GM23338 (cell line): ENCODE measurements at regions not wholly inside any gene's neighbourhood (a gene's known extent, or its start where the extent isn't known, plus 50 kb on each side); places are given as distances from the start of the nearest gene placed in this dataset.

Source experiments
- ATAC-seq: fragments of 200-7000 bp; cut with Tn5 transposase; 3 replicates; pipeline ENCODE4 v1.9.1; 2020
- DNase-seq: peaks from one replicate; pipeline ENCODE4 v3.0.0-alpha.2; 2015; ENCODE audit warnings: low spot score
- H2AFZ ChIP-seq: fragments of 200-600 bp; sonication (generic); 2 replicates; pipeline ENCODE4 v1.8.0; 2016; ENCODE audit warnings: antibody characterized with exemption, mild to moderate bottlenecking, moderate library complexity
- H3F3A ChIP-seq: fragments of 200-600 bp; sonication (generic); replicated peaks from 2 replicates; pipeline ENCODE4 v1.8.0; 2017; ENCODE audit warnings: antibody characterized with exemption, mixed run types, low read depth
- H3K27ac ChIP-seq: fragments of 200-600 bp; sonication (generic); 2 replicates; pipeline ENCODE4 v1.6.1; 2016; ENCODE audit warnings: low read depth
- H3K27me3 ChIP-seq: fragments of 200-600 bp; sonication (generic); 2 replicates; pipeline ENCODE4 v1.8.0; 2016; ENCODE audit warnings: mild to moderate bottlenecking, mixed run types, moderate library complexity; ENCODE audit not compliant: insufficient read depth
- H3K36me3 ChIP-seq: fragments of 200-600 bp; sonication (generic); 2 replicates; pipeline ENCODE4 v1.8.0; 2016; ENCODE audit warnings: mild to moderate bottlenecking; ENCODE audit not compliant: insufficient read depth
- H3K4me1 ChIP-seq: fragments of 200-600 bp; sonication (generic); 2 replicates; pipeline ENCODE4 v1.8.0; 2016; ENCODE audit warnings: mild to moderate bottlenecking, moderate library complexity; ENCODE audit not compliant: insufficient read depth
- H3K4me2 ChIP-seq: fragments of 200-600 bp; sonication (generic); 2 replicates; pipeline ENCODE4 v1.7.1; 2017; ENCODE audit warnings: mixed run types
- H3K4me3 ChIP-seq: fragments of 200-600 bp; sonication (generic); 2 replicates; pipeline ENCODE4 v1.6.1; 2016; ENCODE audit warnings: mixed run types
- H3K79me2 ChIP-seq: fragments of 200-600 bp; sonication (generic); replicated peaks from 2 replicates; pipeline ENCODE4 v1.8.0; 2017; ENCODE audit warnings: mild to moderate bottlenecking; ENCODE audit not compliant: insufficient read depth
- H3K9me2 ChIP-seq: fragments of 200-600 bp; sonication (generic); 2 replicates; pipeline ENCODE4 v1.8.0; 2017; ENCODE audit not compliant: insufficient read depth
- H4K20me1 ChIP-seq: fragments of 200-600 bp; sonication (generic); replicated peaks from 2 replicates; pipeline ENCODE4 v1.8.0; 2017; ENCODE audit warnings: mild to moderate bottlenecking; ENCODE audit not compliant: insufficient read depth
- H3K27ac Mint-ChIP-seq: 2 replicates; pipeline ENCODE4 v1.8.0; 2020; ENCODE audit warnings: inconsistent platforms, mild to moderate bottlenecking, moderate library complexity, mixed read lengths
- H3K27me3 Mint-ChIP-seq: 3 replicates; pipeline ENCODE4 v1.8.0; 2022; ENCODE audit warnings: low read depth, mild to moderate bottlenecking, moderate library complexity, mixed read lengths, inconsistent platforms; ENCODE audit not compliant: insufficient read depth, poor library complexity
- H3K36me3 Mint-ChIP-seq: 3 replicates; pipeline ENCODE4 v1.8.0; 2021; ENCODE audit warnings: low read depth, mild to moderate bottlenecking, inconsistent platforms, moderate library complexity, mixed read lengths
- H3K4me1 Mint-ChIP-seq: 3 replicates; pipeline ENCODE4 v1.8.0; 2020; ENCODE audit warnings: mild to moderate bottlenecking, inconsistent platforms, mixed read lengths
- H3K4me3 Mint-ChIP-seq: 3 replicates; pipeline ENCODE4 v1.8.0; 2021; ENCODE audit warnings: moderate library complexity, mild to moderate bottlenecking, inconsistent platforms, mixed read lengths
- H3K9me3 Mint-ChIP-seq: 3 replicates; pipeline ENCODE4 v1.8.0; 2020; ENCODE audit warnings: moderate library complexity, mild to moderate bottlenecking, inconsistent platforms, mixed read lengths
- CREB1 ChIP-seq: fragments of 250-450 bp; sonication (Bioruptor Pico); IDR thresholded peaks from 2 replicates; pipeline ENCODE4 v1.5.0; 2020; ENCODE audit warnings: low read depth, mild to moderate bottlenecking, moderate library complexity
- EZH2phosphoT487 ChIP-seq: fragments of 200-600 bp; sonication (generic); IDR thresholded peaks from one replicate; pipeline ENCODE4 v1.8.1; 2018; ENCODE audit warnings: antibody characterized with exemption; ENCODE audit not compliant: unreplicated experiment
- STAT1 ChIP-seq: IDR thresholded peaks from one replicate; pipeline ENCODE4 v1.6.1; 2016; ENCODE audit warnings: antibody characterized with exemption; ENCODE audit not compliant: unreplicated experiment
- ZNF331 ChIP-seq: fragments of 250-450 bp; sonication (Bioruptor Pico); IDR thresholded peaks from 2 replicates; pipeline ENCODE4 v1.5.0; 2020; ENCODE audit warnings: low read depth, mild to moderate bottlenecking, moderate library complexity
- TF ChIP-seq, protein P1 (sequence below): IDR thresholded peaks from 2 replicates; pipeline ENCODE4 v1.6.1; 2016; ENCODE audit warnings: antibody characterized with exemption
- TF ChIP-seq, protein P2 (sequence below), 2 experiments: fragments of 200-600 bp in 1 of 2; sonication (generic) in 1 of 2; conservative IDR thresholded peaks; 2 replicates each; pipeline versions ENCODE4 v1.5.1 to v1.6.1; 2016 to 2017; ENCODE audit warnings: antibody characterized with exemption in 2 of 2, low read depth in 2 of 2, mild to moderate bottlenecking in 2 of 2, moderate library complexity in 1 of 2
- TF ChIP-seq, protein P3 (sequence below): fragments of 250-450 bp; sonication (Bioruptor Pico); IDR thresholded peaks from 2 replicates; pipeline ENCODE4 v1.5.0; 2020; ENCODE audit warnings: mild to moderate bottlenecking, moderate library complexity

DNA sequence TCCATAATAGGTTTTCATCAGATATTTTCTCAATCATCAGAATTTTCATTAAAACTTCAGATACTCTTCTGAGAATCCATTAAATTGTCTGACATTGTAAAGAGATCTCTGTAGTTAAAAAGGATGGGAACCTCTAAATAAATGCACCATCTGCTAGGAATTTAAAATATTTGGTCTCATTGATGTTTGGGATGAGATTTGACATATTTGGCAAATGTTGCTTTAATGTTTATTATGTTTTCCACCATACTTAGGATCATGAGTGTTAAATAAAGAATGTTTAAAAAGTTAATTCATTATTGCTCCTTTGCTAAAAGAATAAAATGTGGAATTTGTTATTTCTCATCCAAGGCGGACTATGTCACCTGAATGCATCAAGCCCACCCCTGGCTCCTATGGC is 85.5 kb upstream of the VANGL1 start (continued):
- TF ChIP-seq ZNF331: no peak

DNA sequence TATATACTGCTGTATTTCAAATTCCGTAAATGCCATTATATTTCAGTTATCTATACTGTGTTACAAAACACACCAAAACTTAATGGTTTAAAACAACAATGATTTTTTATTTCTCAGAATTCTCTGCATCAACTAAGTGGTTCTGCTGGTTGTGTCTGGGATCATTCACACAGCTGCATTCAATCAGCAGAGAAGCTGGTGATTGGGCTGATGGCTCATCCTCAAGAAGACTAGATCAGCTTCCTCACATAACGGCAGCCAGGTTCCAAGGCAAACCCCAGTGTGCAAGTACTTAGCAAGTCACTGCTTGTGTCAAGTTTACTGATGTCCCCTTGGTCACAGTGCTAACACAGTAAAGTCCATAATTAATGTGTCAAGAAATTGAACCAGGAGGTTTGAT is 86.3 kb upstream of the VANGL1 start:
- Histone ChIP-seq H3K27ac (no peak overlapping the region), H3K79me2 (no peaks in the 10 kb centered on the region), H2AFZ (no peak overlapping the region), H3K4me2 (no peak overlapping the region), H3F3A (no peaks in the 10 kb centered on the region), H3K4me3 (no peak overlapping the region), H3K4me1 (no peaks in the 10 kb centered on the region), H3K27me3 (no peaks in the 10 kb centered on the region), H3K36me3 (no peaks in the 10 kb centered on the region), H3K9me2 (0 out of 2 replicates have a peak, but pooled peaks cover 3% of the 10 kb centered on the region), H4K20me1 (no peaks in the 10 kb centered on the region)
- H3K4me3 Mint-ChIP-seq: no peak overlapping the region
- H3K9me3 Mint-ChIP-seq: no peaks in the 10 kb centered on the region
- no peaks in the 10 kb centered on the region for H3K36me3 Mint-ChIP-seq
- TF ChIP-seq, protein P1, sequence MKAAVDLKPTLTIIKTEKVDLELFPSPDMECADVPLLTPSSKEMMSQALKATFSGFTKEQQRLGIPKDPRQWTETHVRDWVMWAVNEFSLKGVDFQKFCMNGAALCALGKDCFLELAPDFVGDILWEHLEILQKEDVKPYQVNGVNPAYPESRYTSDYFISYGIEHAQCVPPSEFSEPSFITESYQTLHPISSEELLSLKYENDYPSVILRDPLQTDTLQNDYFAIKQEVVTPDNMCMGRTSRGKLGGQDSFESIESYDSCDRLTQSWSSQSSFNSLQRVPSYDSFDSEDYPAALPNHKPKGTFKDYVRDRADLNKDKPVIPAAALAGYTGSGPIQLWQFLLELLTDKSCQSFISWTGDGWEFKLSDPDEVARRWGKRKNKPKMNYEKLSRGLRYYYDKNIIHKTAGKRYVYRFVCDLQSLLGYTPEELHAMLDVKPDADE: no peak
- no peak for TF ChIP-seq EZH2phosphoT487
- no peak overlapping the region for H3K27ac Mint-ChIP-seq
- DNase-seq: no peak
- H3K4me1 Mint-ChIP-seq: peaks cover 6% of the 10 kb centered on the region
- H3K27me3 Mint-ChIP-seq: peaks cover 2% of the 10 kb centered on the region
- ATAC-seq: no peak

DNA sequence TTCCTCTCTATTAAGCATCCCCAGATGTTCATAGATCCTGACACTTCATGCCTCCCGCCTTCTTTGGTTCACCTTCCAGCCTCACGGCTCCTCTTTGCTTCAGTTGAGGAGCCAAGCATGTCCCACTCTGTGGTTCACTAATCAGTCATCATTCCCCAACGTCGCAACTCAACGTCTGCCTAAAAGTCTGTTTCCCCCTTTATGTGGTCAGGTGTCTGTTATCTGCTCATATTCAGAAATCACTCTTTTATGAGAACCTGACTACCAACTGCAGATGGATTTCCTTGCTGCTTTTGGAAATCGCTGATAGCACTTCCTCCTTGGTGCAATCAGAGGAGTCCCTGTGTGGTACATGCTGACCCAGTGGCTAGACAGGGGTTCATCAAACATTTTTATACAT is 94.1 kb upstream of the VANGL1 start:
- no peaks in the 10 kb centered on the region for H3K79me2 ChIP-seq
- Mint-ChIP-seq H3K9me3 (no peaks in the 10 kb centered on the region), H3K36me3 (no peaks in the 10 kb centered on the region), H3K4me1 (peaks cover 17% of the 10 kb centered on the region), H3K27me3 (peaks cover 7% of the 10 kb centered on the region), H3K27ac (no peak overlapping the region), H3K4me3 (no peak overlapping the region)
- no peak overlapping the region for H3K4me2 ChIP-seq
- no peak for TF ChIP-seq STAT1
- no peaks in the 10 kb centered on the region for H3K9me2 ChIP-seq
- ATAC-seq (no peak), DNase-seq (no peak)
- H3F3A ChIP-seq: no peaks in the 10 kb centered on the region
- no peaks in the 10 kb centered on the region for H3K36me3 ChIP-seq
- no peak overlapping the region for H3K4me3 ChIP-seq
- no peaks in the 10 kb centered on the region for H3K27me3 ChIP-seq
- no peak overlapping the region for H3K27ac ChIP-seq
- H4K20me1 ChIP-seq: no peaks in the 10 kb centered on the region
- H2AFZ ChIP-seq: no peak overlapping the region
- 0 out of 2 replicates have a peak, but pooled peaks cover 7% of the 10 kb centered on the region for H3K4me1 ChIP-seq

DNA sequence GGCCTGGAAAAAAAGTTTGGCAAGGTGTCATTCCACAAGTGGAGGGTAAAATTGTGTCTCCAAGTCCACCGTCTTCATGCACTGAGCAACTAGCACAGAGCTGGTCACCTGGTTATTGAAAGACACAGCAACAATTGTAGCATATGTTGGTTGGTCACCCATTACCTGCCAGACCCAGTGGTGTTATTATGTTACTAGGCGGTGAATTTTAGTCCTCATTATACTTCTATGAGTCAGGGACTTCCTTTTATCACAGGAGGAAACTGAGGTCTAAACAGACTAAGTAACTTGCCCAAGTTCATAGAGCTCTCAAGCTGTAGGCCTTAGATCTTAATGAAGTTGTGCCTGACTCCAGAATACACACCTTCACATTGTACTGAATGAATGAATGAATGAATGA is 94.9 kb upstream of the VANGL1 start:
- H3K27me3 Mint-ChIP-seq: peaks cover 5% of the 10 kb centered on the region
- no peaks in the 10 kb centered on the region for H4K20me1 ChIP-seq
- no peak overlapping the region for H3K4me3 ChIP-seq
- no peak for ATAC-seq
- H3K36me3 ChIP-seq: no peaks in the 10 kb centered on the region
- H3K27me3 ChIP-seq: no peaks in the 10 kb centered on the region
- H3K4me3 Mint-ChIP-seq: no peak overlapping the region
- H3K4me2 ChIP-seq: no peak overlapping the region
- H3K27ac Mint-ChIP-seq: no peak overlapping the region
- no peaks in the 10 kb centered on the region for H3K79me2 ChIP-seq
- H3K9me2 ChIP-seq: no peaks in the 10 kb centered on the region
- peaks cover 17% of the 10 kb centered on the region for H3K4me1 Mint-ChIP-seq
- no peak overlapping the region for H2AFZ ChIP-seq
- H3K27ac ChIP-seq: 0 out of 2 replicates have a peak overlapping the region, but pooled peaks have one; percentile 67
- no peaks in the 10 kb centered on the region for H3F3A ChIP-seq
- no peaks in the 10 kb centered on the region for H3K36me3 Mint-ChIP-seq
- no peaks in the 10 kb centered on the region for H3K9me3 Mint-ChIP-seq
- no peak for DNase-seq
- 0 out of 2 replicates have a peak, but pooled peaks cover 7% of the 10 kb centered on the region for H3K4me1 ChIP-seq
- TF ChIP-seq CREB1 (CRISPR knock-in tag): no peak
- TF ChIP-seq, protein P2, sequence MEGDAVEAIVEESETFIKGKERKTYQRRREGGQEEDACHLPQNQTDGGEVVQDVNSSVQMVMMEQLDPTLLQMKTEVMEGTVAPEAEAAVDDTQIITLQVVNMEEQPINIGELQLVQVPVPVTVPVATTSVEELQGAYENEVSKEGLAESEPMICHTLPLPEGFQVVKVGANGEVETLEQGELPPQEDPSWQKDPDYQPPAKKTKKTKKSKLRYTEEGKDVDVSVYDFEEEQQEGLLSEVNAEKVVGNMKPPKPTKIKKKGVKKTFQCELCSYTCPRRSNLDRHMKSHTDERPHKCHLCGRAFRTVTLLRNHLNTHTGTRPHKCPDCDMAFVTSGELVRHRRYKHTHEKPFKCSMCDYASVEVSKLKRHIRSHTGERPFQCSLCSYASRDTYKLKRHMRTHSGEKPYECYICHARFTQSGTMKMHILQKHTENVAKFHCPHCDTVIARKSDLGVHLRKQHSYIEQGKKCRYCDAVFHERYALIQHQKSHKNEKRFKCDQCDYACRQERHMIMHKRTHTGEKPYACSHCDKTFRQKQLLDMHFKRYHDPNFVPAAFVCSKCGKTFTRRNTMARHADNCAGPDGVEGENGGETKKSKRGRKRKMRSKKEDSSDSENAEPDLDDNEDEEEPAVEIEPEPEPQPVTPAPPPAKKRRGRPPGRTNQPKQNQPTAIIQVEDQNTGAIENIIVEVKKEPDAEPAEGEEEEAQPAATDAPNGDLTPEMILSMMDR (conservative IDR thresholded peaks at IDR 0.05; ENCODE audit: low read depth in 2 of 2): no peak
- TF ChIP-seq, protein P3, sequence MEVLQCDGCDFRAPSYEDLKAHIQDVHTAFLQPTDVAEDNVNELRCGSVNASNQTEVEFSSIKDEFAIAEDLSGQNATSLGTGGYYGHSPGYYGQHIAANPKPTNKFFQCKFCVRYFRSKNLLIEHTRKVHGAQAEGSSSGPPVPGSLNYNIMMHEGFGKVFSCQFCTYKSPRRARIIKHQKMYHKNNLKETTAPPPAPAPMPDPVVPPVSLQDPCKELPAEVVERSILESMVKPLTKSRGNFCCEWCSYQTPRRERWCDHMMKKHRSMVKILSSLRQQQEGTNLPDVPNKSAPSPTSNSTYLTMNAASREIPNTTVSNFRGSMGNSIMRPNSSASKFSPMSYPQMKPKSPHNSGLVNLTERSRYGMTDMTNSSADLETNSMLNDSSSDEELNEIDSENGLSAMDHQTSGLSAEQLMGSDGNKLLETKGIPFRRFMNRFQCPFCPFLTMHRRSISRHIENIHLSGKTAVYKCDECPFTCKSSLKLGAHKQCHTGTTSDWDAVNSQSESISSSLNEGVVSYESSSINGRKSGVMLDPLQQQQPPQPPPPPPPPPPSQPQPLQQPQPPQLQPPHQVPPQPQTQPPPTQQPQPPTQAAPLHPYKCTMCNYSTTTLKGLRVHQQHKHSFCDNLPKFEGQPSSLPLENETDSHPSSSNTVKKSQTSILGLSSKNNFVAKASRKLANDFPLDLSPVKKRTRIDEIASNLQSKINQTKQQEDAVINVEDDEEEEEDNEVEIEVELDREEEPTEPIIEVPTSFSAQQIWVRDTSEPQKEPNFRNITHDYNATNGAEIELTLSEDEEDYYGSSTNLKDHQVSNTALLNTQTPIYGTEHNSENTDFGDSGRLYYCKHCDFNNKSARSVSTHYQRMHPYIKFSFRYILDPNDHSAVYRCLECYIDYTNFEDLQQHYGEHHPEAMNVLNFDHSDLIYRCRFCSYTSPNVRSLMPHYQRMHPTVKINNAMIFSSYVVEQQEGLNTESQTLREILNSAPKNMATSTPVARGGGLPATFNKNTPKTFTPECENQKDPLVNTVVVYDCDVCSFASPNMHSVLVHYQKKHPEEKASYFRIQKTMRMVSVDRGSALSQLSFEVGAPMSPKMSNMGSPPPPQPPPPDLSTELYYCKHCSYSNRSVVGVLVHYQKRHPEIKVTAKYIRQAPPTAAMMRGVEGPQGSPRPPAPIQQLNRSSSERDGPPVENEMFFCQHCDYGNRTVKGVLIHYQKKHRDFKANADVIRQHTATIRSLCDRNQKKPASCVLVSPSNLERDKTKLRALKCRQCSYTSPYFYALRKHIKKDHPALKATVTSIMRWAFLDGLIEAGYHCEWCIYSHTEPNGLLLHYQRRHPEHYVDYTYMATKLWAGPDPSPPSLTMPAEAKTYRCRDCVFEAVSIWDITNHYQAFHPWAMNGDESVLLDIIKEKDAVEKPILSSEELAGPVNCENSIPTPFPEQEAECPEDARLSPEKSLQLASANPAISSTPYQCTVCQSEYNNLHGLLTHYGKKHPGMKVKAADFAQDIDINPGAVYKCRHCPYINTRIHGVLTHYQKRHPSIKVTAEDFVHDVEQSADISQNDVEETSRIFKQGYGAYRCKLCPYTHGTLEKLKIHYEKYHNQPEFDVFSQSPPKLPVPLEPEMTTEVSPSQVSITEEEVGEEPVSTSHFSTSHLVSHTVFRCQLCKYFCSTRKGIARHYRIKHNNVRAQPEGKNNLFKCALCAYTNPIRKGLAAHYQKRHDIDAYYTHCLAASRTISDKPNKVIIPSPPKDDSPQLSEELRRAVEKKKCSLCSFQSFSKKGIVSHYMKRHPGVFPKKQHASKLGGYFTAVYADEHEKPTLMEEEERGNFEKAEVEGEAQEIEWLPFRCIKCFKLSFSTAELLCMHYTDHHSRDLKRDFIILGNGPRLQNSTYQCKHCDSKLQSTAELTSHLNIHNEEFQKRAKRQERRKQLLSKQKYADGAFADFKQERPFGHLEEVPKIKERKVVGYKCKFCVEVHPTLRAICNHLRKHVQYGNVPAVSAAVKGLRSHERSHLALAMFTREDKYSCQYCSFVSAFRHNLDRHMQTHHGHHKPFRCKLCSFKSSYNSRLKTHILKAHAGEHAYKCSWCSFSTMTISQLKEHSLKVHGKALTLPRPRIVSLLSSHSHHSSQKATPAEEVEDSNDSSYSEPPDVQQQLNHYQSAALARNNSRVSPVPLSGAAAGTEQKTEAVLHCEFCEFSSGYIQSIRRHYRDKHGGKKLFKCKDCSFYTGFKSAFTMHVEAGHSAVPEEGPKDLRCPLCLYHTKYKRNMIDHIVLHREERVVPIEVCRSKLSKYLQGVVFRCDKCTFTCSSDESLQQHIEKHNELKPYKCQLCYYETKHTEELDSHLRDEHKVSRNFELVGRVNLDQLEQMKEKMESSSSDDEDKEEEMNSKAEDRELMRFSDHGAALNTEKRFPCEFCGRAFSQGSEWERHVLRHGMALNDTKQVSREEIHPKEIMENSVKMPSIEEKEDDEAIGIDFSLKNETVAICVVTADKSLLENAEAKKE (CRISPR knock-in tag): no peak
